Left cardiac atrium (tissue), 4 donors: ENCODE measurements at regions not wholly inside any gene's neighbourhood (a gene's known extent, or its start where the extent isn't known, plus 50 kb on each side); places are given as distances from the start of the nearest gene placed in this dataset.
"Not testable (repeated sequence)": the region's sequence is repeated elsewhere in the genome, so short reads cannot be mapped to it uniquely, and the experiment has no call there.

ENCODE experiments used
- ATAC-seq, 2 donors: fragments of 200-7000 bp; cut with Tn5 transposase; one replicate each; pipeline ENCODE4 v1.9.1; 2020; ENCODE audit warnings: mild to moderate bottlenecking in 2 of 2, moderate library complexity in 2 of 2
- DNase-seq: peaks from one replicate; pipeline ENCODE4 v3.0.0-alpha.2; 2020
- intact Hi-C, 2 donors: fragments of 100-400 bp; cut with DNase I; formaldehyde crosslinking; loops; one replicate each; pipeline versions ENCODE4 v1.14.1 to v1.15.1; 2022 to 2023
- donor health status: DM: no; HTN: yes; CAD: no.
- donor health status: DM: no; HTN: yes; CAD: no; lungs with severe emphysema.
- donor health status: DM: yes; HTN: yes; CAD: no.
- donor health status: Dilated cardiomyopathy.

DNA sequence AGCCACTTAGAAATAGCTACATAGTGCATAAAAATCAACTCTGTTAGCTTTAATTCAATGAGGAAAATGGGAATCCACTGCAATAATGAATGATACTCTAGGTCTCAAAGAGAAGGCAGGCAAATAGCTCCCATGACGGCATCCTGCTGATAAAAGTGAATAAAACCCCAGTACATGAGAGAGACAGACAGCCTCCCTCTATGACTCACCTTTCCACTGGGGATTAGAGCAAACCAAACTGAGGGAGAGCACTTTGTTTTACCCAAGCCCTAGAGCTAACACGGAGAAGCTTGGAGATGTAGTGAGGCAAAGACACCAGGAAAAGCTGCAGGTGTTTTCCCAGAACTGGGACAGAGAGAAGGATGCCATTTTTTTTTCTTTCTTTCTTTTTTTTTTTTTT lies 621.9 kb downstream of the LRRIQ3 start:
- intact Hi-C loops: no loop called here
- DNase-seq (no peak), ATAC-seq (no peak)

DNA sequence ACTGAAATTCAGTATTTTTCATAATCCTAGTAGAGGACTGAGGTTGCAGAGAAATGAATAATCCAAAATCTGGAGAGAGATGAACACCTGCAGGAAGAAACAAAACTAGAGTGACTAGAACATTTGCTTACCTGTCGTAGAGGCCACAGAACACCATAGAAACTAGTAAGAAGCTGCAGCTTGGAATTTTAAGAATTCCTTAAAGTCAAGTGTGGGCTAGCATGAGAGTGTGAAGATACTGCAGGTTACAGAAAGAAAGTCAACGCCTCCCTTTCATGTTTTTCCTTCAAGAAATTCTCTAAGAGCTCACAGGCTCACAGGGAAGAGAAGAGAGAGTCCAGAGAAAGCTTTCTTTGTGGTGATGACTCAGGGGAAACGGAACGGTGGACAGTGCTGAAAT lies 633.7 kb downstream of the LRRIQ3 start:
- no peak for ATAC-seq
- intact Hi-C loops: no loop called here
- no peak for DNase-seq

DNA sequence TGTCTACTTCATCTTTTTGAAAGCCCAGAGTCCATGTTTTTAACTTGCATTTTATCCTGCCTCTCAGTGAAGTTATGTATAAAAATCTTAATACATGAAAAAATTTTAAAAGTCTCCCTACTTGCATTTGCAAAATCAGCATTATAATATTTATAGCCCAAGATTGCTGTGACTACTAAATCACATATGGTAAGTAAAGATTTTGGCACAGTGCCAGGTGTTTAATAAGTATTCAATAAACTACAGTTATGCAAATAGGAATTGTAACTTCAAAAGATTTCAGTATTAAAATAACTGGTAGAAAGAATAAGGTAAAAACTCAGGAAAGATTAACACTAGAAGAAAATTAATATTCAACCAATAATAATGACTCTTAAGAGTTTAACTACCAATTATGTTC lies 641.7 kb downstream of the LRRIQ3 start:
- intact Hi-C loops: no loop called here
- ATAC-seq: no peak
- DNase-seq: no peak

DNA sequence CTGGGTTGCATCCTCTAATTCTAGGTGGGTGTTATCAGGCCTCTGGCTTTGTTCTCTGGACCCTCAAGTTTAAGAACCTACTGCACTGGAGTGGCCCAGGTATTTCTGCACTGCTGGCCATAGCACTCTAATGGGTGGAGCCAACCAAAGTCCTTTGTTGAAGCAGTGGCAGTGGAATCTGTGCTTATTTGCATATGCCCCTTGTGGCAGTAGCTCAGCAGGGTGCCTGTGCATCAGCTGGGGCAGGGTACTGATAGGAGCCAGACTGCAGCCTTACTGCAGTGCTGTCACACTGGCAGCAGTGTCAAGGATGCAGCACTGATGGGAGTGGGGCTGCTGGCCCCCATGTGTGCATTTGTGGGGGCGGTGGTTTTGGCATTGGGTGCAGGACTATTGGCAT lies 660.6 kb downstream of the LRRIQ3 start:
- DNase-seq (no peak), ATAC-seq (no peak)
- intact Hi-C loops: no loop called here

GRCh38 chr1:73517603-73518191 lies 680.3 kb downstream of the LRRIQ3 start:
- DNase-seq (no peak), ATAC-seq (no peak)
- intact Hi-C loops: no loop called here

GRCh38 chr1:73516451-73516850 lies 681.5 kb downstream of the LRRIQ3 start:
- DNase-seq (no peak), ATAC-seq (no peak)
- intact Hi-C loops: no loop called here

- ATAC-seq (no peak), DNase-seq (no peak)
- intact Hi-C loops: no loop called here
These were observed 686.9 kb downstream of the LRRIQ3 start for GRCh38 chr1:73511038-73511437.

DNA sequence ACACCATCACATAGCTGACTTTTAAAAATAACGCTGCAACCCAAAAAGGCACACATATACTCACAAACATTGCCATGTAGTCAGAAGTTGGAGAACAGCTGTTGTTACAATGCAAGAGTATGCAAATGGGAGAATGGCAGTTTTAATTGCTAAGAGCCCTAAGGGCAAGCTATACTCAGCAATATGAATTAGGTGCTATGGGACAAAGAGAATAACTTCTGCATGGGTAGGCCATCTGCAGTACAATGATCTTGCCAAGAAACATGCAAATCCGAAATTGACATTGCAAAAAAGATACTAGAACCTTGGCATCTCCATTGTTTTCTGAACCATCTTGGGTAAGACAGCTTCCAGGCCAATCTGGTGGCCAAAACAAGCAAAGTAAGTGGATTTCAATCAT lies 697.8 kb downstream of the LRRIQ3 start:
- intact Hi-C loops: no loop called here
- no peak for DNase-seq
- no peak for ATAC-seq

DNA sequence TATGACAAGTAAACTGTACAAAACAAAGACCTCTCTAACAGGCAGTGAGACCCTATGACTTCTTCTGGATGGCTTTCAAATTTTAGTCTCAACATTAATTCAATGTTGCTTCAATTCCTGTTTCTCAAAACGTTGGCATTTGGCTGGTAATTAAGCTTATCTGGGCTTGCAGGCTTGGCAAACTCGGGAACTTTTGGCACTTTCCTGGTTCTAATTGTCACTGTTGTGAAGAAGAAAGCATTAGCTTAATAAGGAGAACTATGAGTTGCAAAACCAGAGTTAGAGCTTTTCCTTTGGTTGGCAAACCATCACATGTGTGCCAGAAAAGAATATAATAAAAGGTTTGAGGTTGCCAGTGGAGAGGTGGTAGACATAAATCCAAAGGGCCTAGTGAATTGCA lies 698.3 kb downstream of the LRRIQ3 start:
- DNase-seq (no peak), ATAC-seq (no peak)
- intact Hi-C loops: no loop called here

DNA sequence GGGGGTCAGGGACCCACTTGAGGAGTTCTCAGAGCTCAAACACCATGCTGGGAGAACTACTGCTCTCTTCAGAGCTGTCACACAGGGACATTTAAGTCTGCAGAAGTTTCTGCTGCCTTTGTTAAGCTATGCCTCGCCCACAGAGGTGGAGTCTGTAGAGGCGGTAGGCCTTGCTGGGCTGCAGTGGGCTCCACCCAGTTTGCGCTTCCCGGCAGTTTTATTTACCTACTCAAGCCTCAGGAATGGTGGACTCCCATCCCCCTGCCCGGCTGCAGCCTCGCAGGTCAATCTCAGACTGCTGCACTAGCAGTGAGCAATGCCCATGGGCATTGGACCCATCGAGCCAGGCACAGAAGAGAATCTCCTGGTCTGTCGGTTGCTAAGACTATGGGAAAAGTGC lies 706.4 kb downstream of the LRRIQ3 start:
- DNase-seq: no peak

GRCh38 chr1:73475316-73475870 lies 722.6 kb downstream of the LRRIQ3 start:
- DNase-seq (no peak), ATAC-seq (no peak)
- intact Hi-C loops: no loop called here

More for the DNA sequence above, 706.4 kb downstream of the LRRIQ3 start:
- intact Hi-C loops: no loop called here
- ATAC-seq: no peak

DNA sequence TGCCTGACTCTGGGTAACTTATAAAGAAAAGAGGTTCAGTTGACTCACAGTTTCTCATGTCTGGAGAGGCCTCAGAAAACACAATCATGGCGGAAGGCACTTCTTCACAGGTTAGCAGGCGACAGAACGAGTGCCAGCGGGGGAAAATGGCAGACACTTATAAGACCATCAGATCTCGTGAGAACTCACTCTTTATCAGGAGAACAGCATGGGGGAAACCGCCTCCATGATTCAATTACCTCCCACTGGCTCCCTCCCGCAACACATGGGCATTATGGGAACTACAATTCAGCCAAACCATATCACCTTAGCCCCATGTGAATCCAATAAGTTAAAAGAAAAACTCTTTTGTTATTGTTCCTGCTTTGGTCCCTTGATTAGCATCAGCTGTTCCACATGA lies 725.2 kb downstream of the LRRIQ3 start:
- DNase-seq: no peak
- intact Hi-C loops: no loop called here
- no peak for ATAC-seq

DNA sequence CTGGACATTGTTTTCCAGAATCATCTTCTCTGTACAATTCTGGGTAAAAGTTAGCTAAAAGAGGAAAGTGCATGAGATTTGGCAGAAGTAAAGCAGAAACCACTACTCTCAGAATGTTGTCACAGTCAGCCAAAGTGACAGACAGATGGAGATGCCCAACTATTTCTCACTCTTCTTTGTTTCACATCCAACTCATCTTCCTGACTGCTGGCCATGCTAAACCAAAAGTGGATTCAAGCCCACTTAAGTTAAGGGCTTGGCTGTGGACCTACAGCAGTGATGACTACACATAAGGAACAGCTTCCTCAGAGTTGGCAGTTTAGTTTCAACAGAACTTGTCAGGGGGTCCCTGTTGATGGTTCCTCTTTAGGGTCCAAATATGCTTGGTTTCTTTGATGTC lies 730.2 kb downstream of the LRRIQ3 start:
- intact Hi-C loops: no loop called here
- ATAC-seq (no peak), DNase-seq (no peak)

DNA sequence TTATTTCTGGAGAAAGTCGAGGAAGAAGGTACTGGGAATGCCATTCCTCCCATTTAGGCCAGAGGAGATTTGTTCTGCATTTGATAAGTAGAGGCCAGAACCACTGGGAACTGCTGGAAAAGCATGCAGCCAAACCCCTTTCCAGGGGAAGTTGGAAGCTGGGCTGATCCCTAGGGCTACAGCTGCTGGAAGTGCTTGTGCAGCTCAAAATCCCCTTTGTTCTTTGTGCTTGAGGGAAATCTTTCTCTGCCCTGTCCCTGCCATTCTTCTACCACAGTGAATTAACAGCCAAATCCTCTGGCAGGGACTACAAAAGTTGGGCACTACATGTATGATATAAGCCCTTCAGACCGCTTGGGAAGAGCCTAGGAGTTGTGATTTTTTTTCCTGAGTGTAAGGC lies 734.1 kb downstream of the LRRIQ3 start:
- DNase-seq (no peak), ATAC-seq (no peak)
- intact Hi-C loops: no loop called here

- intact Hi-C loops: no loop called here
- DNase-seq (no peak), ATAC-seq (no peak)
These were observed 745.5 kb downstream of the LRRIQ3 start for GRCh38 chr1:73452522-73452921.

DNA sequence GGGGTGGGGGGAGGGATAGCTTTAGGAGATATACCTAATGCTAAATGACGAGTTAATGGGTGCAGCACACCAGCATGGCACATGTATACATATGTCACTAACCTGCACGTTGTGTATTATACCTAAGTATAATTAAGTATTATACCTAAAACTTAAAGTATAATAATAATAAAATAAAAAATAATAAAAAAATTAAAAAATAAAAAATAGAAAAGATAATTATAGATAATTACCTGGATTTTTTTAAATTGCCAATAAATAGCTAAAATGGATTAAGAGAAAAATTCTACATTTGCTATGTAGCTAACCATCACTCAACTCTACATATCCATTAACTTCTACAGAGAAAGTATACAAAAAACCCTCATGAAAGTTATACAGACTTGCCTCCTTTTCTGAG lies 747.3 kb downstream of the LRRIQ3 start:
- ATAC-seq, intact Hi-C loops: not testable (repeated sequence)

GRCh38 chr1:73411479-73411878 lies 786.5 kb downstream of the LRRIQ3 start:
- intact Hi-C loops: no loop called here
- DNase-seq: no peak
- ATAC-seq: no peak

More for the DNA sequence above, 747.3 kb downstream of the LRRIQ3 start:
- not testable (repeated sequence) for DNase-seq

DNA sequence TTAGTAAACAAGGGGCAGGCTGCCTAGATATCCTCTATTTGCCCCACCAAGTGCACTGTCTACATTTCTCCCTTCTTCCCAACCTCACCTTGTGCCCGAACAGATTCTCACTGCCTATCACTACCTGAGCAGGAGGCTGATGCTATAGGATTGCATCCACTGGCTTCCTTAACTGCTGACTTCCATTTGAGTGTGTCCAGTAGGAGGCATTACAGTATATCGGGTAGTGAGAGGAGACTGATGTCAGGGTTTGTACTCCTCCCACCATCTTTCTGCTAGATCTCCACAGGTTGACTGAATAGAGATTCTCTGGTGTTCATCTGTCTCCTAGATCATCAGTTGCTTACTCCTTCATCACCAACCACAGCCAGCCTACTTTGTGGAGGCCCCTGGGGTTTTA lies 796.3 kb downstream of the LRRIQ3 start:
- intact Hi-C loops: no loop called here
- DNase-seq (no peak), ATAC-seq (no peak)

DNA sequence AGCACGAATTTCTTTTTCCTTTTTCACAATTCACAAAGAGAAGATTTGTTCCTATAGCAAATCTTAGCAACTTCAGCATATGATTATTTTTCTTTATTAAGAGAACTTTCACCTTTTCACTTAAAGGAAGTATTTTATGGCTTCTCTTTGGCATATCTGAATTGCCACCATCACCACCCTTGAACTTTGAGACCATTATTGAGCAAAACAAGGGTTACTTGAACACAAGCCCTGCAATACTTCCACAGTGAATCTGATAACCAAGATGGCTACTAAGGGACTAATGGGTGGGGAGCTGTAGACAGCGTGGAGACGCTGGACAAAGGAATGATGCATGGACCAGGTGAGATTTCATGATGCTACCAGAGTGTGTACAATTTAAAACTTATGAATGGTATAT lies 815.0 kb downstream of the LRRIQ3 start:
- DNase-seq (no peak), ATAC-seq (no peak)
- intact Hi-C loops: no loop called here

GRCh38 chr1:73366734-73367413 lies 831.1 kb downstream of the LRRIQ3 start:
- ATAC-seq (no peak), DNase-seq (no peak)
- intact Hi-C loops: loop anchor here in 1 of 2 donors (10.0 kb wide), 1 partner anchor 938 kb away; no protein-coding TSS in a partner anchor

- intact Hi-C loops: no loop called here
- ATAC-seq: no peak
- no peak for DNase-seq
These were observed 839.0 kb downstream of the LRRIQ3 start for GRCh38 chr1:73359001-73359400.
